Adrenal gland (tissue), 5 donors: ENCODE measurements at regions not wholly inside any gene's neighbourhood (a gene's known extent, or its start where the extent isn't known, plus 50 kb on each side); places are given as distances from the start of the nearest gene placed in this dataset.

ENCODE experiments used
- CTCF ChIP-seq, 6 experiments: fragments of 450-650 bp in 4 of 6; fragments of 200-600 bp in 2 of 6; sonication (generic) in 1 of 6; IDR thresholded peaks; 1 replicate in 5 of 6; 2 replicates in 1 of 6; pipeline versions ENCODE4 v1.5.1 to v1.8.0; 2016 to 2021; ENCODE audit warnings: antibody characterized with exemption in 6 of 6, mild to moderate bottlenecking in 2 of 6, moderate library complexity in 1 of 6
- POLR2A ChIP-seq, 2 donors: fragments of 450-650 bp; IDR thresholded peaks; one replicate each; pipeline ENCODE4 v1.6.1; 2017; ENCODE audit warnings: antibody characterized with exemption in 2 of 2, mild to moderate bottlenecking in 2 of 2, moderate library complexity in 1 of 2
- donor health status: DM: no; HTN: no; CAD: no.

GRCh38 chr1:8213136-8213535 lies 104.8 kb upstream of the SLC45A1 start:
- TF ChIP-seq CTCF (IDR thresholded peaks at IDR 0.05) = no peak
- no peak for TF ChIP-seq POLR2A (IDR thresholded peaks at IDR 0.05)
